ENCODE measurements at regions not wholly inside any gene's neighbourhood (a gene's known extent, or its start where the extent isn't known, plus 50 kb on each side); places are given as distances from the start of the nearest gene placed in this dataset.
"Not testable (repeated sequence)": the region's sequence is repeated elsewhere in the genome, so short reads cannot be mapped to it uniquely, and the experiment has no call there.

DNA sequence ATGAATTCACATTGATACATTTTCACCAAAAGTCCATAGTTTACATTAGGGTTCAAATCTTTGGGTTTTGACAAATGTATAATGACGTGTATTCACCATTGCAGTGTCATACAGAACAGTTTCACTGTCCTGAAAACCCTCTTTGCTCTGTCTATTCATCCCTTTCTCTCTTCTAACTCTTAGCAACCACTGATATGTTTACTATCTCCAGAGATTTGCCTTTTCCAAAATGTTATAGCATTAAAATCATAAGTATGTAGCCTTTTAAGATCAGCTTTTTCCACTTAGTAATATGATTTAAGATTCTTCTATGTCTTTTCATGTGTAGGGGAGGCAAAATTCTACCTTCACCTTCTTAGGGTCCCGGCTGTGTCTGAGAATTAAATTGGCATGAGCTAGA lies 203.8 kb downstream of the TPRG1 start:
- DNase-seq: no peak

DNA sequence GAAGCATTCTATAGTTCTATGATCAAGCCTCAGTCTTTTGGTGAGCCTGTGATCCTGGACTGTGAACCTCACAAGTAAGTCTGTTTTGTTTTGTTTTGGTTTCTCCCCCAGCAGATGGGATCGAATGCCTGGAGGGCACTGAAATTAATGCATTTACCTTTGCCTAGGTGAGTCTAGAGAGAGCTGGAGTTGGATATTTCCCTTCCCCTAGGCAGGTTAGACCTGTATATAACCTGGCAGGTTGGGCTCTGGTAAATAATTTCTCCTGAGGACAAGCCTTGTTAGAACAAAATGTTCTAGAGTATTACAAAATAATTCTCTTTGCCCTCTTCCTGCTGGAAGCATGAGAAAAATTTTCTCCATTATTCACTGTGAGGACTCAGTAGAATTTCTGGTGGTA lies 211.9 kb downstream of the TPRG1 start:
- DNase-seq: no peak

DNA sequence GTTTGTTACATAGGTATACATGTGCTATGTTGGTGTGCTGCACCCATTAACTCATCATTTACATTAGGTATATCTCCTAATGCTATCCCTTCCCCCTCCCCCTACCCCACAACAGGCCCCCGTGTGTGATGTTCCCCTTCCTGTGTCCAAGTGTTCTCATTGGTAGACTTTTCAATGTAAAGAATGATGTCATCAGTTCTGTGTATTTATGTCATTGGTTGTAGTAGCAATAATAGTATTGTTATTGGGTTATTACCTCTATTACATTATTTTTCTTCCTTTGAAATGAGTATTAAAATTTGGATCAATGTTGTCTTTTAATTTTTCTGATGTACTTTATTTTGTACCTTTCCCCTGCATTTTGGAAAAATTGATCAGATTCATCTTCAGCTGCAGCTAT lies 214.1 kb downstream of the TPRG1 start:
- DNase-seq: not testable (repeated sequence)

DNA sequence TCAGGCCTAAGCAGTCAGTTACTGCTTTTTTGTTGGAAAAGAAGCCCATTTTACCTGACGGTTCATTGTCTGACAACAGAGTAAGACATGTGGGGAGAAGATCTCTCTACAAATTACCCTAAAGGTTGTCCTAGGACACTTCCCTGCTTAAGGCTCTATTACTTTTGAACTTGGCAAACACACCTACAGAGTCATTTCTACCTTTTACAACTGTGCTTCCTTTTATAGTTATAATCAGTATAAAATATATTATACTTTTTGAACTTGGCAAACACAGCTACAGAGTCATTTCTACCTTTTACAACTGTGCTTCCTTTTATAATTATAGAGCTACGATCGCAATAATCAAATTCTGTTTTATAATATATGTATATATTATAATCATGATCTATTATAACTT lies 215.0 kb downstream of the TPRG1 start:
- DNase-seq: no peak

DNA sequence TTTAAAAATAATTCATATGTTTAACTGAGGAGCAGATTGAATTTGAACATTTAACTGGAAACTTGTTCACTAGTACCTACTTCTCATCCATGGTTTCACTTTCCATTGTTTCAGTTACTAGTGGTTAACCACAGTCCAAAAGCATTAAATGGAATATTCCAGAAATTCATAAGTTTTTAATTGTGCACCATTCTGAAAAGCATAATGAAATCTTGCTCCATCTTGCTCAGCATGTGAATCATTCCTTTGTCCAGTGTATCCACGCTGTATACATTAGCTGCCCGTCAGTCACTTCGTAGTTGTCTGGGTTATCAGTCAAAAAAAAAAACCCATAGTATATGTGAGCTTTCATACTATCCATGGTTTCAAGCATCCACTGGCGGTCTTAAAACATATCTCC lies 217.6 kb downstream of the TPRG1 start:
- no peak for DNase-seq

DNA sequence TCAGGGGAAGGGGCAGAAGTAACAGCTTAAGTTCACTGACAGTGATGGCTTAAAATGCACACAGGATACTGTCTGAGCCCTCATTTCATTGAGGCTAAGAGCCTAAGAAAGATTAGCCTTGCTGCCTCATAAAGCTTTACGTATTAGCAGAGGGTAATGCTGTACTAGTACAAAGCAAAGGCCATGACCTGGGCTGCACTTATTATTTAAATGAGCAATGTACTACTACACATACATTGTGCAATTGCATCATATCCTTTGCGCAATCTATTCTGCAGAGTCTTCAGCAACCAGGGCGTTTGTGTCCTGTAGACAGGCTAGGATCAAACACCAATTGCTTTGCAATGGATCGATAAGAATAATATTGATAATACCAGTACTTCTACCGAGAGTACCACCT lies 221.8 kb downstream of the TPRG1 start:
- no peak for DNase-seq

DNA sequence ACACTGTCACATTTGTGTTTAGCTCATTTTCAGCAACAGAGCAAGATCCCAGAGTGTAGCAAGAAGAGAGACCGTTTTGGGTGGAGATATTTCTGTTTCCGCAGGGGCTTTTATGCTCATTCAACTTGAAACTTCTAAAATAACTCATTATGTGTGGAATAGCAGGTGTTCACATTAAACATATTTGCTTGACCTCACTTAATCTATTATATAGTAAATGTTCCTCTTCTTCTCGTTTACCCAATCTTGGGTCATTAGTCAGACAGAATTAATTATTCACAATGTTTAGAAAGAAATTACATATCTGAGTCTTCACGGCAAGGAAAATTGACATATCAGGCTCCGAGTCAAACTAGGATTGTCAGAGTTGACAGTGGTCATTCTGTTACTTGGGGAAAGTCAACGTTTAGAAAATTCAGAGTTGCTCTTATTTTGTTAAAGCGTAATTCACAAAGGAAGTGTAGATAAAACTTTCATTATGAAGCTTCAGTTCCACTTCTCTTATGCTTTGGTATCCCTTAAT lies 222.9 kb downstream of the TPRG1 start:
- no peak for DNase-seq

DNA sequence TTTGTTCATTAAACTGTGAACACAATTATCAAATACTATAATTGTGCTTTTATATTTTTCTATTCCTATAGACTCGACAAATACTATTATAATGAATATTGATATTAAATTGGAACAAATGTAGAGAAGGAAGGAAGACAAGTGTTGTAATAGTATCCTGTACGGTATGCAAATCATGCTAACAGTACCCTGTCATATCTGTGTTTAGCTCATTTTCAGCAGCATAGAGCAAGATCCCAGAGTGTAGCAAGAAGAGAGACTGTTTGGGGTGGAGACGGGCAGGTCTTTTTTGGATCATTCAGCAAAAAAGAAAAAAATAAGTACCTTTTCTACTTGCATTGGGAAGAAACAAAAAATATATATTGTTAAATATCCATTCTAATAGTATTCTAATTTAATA lies 224.1 kb downstream of the TPRG1 start:
- DNase-seq: no peak

DNA sequence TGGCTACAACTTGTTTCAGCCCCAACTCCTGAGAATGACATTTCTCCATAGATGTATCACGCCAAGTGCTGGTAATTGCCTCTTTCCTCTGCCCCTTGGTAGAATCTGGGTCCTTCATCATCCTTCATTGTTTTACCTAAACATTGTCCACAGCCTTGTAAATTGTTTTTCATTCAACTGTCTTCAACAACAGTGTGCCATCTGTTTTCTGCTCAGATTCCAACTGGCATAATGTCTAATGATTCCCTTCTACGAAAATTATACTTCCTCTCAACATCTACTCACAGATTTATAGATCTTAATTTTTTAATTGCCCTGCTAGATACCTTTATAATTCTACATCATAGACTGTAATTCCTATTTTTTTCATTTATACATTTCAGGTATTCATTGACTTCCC lies 226.9 kb downstream of the TPRG1 start:
- no peak for DNase-seq

DNA sequence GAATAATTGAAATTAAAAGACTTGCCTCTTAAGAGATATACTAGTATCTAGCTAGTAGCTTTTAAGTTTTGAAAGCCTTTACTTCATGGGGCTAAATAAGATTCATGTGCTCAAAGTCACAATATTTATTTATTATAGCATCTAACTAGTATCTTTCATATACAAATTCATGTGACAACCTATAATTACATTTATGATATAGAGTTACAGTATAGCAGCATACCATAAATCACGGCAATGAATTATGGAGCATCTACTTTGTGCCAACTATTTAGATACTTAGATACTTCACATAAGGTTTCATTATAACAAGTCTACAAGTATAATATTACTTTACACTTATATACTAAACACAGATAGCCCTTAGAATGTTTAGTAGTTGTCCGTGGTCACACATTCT lies 229.4 kb downstream of the TPRG1 start:
- DNase-seq: no peak

DNA sequence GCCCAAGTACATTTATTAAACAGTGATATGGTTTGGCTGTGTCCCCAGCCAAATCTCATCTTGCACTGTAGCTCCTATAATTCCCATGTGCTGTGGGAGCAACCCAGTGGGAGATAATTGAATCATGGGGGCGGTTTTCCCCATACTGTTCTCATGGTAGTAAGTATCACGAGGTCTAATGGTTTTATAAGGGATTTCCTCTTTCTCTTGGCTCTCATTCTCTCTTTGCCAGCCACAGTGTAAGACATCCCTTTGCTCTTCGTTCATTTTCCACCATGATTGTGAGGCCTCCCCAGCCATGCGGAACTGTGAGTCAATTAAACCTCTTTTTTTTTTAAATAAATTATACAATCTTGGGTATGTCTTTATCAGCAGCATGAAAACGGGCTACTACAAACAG lies 228.0 kb upstream of the TP63 start:
- no peak for DNase-seq

DNA sequence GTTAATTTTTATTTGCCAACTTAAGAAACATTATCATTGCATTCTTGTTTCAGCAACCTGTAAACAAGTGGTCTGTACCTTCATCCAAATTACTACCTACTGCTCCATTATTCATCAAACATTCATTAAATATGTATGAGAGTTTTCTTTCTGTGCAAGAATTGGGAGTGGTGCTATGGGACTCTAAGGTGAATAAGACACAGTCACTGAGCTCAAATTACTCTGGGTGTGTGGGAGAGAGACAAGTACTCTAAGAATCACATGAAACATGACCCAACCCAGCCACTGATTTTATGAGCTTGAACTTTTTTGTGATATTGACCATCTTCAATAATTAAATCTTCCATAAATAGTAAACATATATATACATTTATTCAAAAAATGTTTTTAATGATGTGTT lies 227.2 kb upstream of the TP63 start:
- no peak for DNase-seq

DNA sequence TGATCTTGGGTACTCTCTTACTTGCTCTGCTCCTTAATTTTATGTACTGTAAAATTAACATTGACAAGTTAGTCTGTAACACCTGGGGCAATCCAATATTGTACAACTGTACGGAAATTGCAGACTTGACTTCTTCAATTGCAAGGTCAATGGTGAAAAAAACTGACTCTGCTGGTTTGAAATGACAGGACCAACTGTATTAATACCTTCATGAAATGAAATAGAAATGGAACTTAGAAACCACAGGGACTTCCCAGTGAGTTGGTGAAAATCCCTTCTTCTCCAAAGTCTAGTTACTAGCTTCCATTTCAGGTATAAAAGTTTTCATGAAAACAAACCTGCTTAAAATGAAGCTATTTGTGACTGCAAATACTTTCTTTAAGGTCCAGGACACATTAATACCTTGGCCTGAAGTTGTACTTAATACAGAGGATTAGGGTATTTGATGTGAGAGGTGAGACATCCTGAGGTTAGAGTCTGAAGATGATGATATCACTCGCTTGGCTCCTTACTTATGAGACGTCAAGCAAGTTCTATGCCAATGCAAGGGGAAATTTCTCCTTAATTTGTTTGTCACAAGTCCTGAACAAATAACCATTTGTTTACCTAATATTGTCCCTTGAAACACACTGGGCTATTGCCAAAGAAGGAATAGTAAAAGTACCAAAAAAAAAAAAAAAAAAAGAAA lies 226.2 kb upstream of the TP63 start:
- no peak for DNase-seq

DNA sequence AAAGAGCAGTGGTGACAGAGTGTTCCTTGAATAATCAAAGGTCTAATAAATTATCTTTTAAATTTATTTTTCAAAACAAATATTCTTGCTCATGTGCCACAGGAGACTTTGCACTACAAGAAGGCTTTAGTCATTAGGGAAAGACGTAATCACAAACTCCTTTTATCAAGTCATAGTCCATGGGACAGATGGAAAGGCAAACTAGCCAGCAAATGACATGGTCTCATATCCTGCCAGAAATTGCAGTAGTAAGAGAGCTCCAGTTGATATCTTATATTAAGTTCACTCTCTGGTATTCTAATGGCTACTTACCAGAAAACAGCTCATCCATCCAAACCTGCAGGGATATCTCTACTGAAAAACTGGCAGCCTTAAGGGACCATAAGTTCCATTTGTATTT lies 225.0 kb upstream of the TP63 start:
- no peak for DNase-seq

DNA sequence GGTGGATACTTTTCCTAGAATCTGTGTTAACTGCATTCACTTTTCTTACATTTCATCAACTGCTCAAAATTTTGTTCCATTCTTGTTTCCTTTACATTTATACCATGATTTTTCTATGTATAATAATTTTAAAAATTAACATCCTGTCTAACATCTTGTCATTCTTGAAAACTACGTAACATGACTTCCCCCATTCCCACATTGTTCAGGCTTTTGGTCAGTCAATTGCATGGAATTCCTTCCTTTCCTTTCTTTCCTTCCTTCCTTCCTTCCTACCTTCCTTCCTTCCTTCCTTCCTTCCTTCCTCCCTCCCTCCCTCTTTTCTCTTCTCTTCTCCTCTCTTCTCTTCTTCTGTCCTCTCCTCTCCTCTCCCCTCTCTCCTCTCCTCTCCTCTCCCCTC lies 220.7 kb upstream of the TP63 start:
- no peak for DNase-seq

DNA sequence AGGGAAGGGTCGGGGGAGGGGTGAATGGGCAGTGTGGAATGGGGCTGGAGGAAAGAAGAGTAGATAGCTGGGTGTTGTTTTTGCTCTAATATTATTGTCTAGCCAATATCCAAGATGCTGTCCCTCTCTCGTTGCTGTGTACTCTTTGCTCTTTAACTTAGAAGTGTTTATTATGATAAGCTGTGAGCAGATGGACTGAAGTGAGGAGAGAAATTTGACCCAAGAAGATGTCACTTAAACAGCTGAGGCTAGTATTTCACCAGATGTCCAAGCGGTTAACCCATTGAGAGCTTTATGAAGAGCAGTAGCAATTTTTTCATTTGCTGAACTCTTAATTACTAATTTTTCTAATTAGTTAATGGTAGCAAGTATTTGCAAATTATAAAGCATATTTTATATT lies 212.2 kb upstream of the TP63 start:
- DNase-seq: no peak

DNA sequence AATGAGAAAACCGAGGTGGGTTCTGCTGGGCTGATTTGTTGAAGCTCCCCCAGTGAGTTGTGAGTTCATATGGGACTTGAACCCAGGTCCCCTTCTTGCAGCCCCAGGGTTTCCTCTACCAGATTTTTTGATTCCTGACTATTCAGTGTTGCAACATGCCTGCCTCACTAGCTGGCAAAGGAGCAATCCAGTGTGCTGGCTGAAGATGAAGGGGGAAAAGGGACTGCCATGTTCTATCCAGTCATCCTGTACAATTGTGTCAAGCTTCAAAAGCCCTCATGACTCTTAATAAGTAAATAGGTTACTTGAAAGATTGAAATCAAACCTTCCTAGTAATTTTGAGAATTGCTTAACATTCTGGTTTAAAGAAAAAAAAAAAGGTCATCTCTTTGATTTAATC lies 211.5 kb upstream of the TP63 start:
- DNase-seq: no peak

DNA sequence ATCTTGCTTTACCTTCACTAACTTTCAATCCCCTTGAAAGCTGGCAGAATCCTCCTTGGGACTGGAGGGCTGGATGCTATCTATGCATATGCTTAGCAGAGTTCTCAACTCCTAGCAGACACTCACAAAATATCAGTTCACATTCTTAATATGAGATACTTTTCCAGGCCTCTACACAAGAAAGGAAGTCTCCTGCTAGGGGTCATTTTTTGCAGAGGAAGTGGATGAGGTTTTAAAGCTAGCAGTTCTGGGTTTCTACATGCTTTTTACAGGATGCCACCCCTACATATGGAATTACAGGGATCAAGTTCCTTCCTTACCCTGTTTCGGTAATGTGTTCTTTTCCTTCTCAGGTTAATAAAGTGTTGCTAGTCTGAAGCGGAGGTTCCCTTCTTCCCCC lies 206.3 kb upstream of the TP63 start:
- no peak for DNase-seq

DNA sequence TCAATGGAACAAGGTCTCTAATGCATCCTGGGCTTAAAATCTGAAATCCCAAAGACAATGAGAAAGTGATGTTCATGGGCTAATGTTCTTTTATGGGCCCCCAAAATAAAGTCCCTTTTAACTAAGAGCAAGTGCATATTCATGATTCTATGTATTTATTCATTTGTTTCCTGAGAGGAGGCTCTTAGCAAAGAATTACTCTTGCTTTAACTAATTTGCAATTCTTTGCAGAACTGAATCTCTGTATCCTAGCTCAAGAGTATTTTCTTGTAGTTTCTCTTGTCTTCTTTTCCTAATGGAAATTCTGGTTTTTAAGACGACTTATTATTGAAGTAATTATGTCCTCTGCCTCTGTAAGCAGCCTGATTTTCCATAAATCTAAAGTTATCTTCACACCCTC lies 202.2 kb upstream of the TP63 start:
- no peak for DNase-seq

DNA sequence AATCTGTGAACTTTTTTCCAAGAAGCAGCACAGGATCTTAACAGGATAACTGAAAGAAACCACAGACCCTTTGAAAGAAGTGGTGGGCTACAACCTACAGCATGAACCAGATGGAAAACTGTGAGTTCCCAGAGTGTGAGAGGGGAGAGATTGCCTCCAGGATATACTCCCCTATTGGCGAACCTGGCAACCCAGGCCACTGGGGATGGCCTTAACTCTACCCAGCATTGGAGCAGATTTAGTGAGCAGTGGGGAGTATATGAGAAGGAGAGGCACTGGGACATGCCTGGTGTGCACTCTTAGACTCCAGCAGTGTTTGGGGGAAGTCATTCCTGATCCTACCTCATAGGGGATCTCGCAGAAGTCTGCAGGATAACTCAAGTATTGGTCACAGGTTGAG lies 201.0 kb upstream of the TP63 start:
- no peak for DNase-seq

DNA sequence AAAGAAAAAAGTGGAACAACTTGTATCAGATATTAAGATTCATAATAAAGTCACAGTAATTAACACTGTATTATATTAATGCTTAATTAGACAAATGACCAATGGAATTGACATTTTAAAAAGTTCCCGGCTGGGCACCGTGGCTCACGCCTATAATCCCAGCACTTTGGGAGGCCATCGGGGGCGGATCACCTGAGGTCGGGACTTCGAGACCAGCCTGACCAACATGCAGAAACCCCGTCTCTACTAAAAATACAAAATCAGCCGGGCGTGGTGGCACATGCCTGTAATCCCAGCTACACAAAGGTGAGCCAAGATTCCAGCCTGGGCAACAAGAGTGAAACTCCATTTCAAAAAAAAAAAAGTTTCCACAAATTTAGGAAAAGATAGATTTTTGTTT lies 188.9 kb upstream of the TP63 start:
- not testable (repeated sequence) for DNase-seq

DNA sequence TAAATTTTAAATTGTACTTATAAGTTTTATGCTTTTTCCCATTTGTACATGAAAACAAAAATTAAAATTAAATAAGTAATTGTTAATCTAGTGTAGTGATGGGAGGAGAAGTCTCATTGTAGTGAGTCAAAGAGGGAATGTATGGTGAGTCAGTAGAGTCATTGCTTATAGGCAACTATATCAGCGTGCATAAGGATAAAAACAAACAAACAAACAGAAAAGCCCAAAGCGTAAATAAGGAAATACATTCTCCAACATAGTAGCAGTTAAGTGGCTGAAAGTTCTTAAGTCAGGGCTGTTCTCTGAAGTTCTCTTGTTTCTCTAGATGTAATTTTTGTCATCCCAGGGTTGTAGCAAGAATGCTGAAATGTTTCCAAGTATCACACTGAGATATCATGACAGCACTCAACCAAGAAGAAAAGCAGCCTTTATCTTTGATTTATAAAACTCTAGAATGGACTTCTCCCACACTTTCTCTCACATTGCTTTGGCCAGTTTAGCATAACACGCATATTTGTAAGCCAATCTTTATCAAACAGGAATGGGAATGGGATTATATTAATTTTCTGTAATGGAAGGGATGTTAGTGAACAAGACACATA lies 184.1 kb upstream of the TP63 start:
- DNase-seq: no peak

DNA sequence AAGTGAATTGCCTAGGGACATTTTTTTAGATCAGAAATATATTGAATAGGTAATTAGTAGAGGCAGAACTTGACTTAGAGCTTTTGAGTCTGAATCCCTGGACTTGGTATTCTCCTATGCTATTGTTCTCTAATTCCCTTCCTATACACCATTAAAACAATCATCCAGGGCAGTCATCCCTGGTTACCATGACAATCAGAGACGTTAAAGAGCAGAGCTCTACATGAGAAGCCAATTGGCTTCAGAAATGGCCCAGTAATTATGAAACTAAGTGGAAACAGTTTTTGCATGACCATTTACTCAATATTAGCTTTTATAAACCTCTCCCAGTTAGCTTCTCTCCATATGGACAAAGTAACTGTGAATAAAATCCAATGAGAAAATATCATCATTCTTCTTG lies 182.1 kb upstream of the TP63 start:
- no peak for DNase-seq

DNA sequence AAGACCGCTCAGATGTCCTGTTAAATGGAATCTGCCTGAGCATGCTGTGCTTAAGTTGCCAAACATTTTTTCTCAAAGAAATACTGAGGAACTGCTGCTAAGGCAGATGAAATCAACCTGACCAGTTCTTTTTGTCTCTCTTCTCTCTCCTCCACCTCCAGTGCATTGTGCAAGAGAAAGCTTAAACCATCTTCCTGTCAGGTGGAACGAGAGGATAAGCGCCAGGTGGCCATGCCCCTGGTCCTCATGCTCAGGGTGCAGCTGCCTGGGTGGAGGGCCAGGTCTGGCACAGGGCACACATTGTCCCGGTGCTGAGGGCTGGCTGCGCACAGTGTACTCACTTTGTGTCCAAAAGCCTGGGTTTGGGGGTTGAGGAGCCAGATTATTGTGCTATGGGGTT lies 176.2 kb upstream of the TP63 start:
- DNase-seq: no peak
